ENCODE measurements at regions not wholly inside any gene's neighbourhood (a gene's known extent, or its start where the extent isn't known, plus 50 kb on each side); places are given as distances from the start of the nearest gene placed in this dataset.
"Not testable (repeated sequence)": the region's sequence is repeated elsewhere in the genome, so short reads cannot be mapped to it uniquely, and the experiment has no call there.

DNA sequence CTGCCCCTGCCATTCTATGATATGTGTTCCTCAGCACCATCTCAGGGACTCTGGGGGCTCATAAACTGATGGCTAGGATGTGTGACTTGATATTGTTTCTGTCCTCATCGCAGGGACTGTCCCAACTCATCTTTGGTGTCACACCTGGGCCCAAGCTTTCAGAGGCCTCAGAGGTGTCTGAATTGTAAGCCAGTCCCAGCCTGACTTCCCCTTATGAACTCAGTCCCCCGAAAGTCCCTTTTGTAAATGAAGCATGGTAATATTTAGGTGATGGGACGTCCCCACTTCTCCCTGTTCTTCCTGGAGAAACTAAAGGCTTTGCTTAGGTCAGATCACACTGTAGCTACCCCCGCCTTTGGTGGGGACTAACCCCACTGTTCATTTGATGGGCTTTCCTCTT is 142.4 kb upstream of the TLE3 start:
- no peaks in the 10 kb centered on the region for H3K36me3 ChIP-seq (ENCODE audit: control insufficient read depth in 1 of 2, insufficient read depth in 2 of 2, low read length in 1 of 2)
- intact Hi-C loops (cut with DNase I): no loop called here
- ATAC-seq (ENCODE audit: low FRiP score): no peak
- H3K9me3 ChIP-seq (ENCODE audit: control insufficient read depth, low read length): no peaks in the 10 kb centered on the region
- no peak for DNase-seq
- H3K27ac ChIP-seq (ENCODE audit: low read depth in 1 of 2, low read length in 2 of 2): no peak overlapping the region
- H3K27me3 ChIP-seq (ENCODE audit: control insufficient read depth in 1 of 2, insufficient read depth in 2 of 2, low read length in 1 of 2): no peaks in the 10 kb centered on the region
- 87 to 96% methylated on average over 4 of the region's 4 CpGs for WGBS, 2 donors
- peaks cover 0 to 2% of the 10 kb centered on the region in 2 donors for H3K4me1 ChIP-seq (ENCODE audit: control insufficient read depth in 1 of 2, insufficient read depth in 2 of 2, low read length in 2 of 2)
- H3K4me3 ChIP-seq (ENCODE audit: low read length in 2 of 2): no peak overlapping the region

DNA sequence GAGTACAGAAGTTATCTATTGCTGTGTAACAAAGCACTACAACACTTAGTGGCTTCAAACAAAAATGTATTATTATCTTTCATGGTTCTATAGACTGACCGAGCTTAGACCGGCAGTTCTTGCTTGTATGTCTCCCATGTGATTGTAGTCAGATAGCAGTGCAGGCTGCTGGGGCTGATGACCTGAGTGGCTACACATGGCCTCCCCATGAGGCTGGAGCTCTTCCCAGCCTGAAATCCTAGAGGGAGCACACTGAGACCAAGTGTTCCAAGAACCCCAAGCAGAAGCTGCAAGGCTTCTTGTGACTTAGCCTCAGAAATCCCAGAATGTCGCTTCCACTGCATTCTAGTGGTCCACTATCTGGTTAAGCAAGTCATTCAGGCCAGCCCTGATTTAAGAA is 141.2 kb upstream of the TLE3 start:
- Histone ChIP-seq H3K36me3 (ENCODE audit: control insufficient read depth in 1 of 2, insufficient read depth in 2 of 2, low read length in 1 of 2) (no peaks in the 10 kb centered on the region), H3K4me1 (ENCODE audit: control insufficient read depth in 1 of 2, insufficient read depth in 2 of 2, low read length in 2 of 2) (peaks cover 0 to 2% of the 10 kb centered on the region in 2 donors), H3K27me3 (ENCODE audit: control insufficient read depth in 1 of 2, insufficient read depth in 2 of 2, low read length in 1 of 2) (no peaks in the 10 kb centered on the region), H3K4me3 (ENCODE audit: low read length in 2 of 2) (no peak overlapping the region), H3K9me3 (ENCODE audit: control insufficient read depth, low read length) (no peaks in the 10 kb centered on the region), H3K27ac (ENCODE audit: low read depth in 1 of 2, low read length in 2 of 2) (no peak overlapping the region)
- WGBS, 2 donors: 92 to 97% methylated on average over 3 of the region's 3 CpGs
- ATAC-seq (ENCODE audit: low FRiP score) (no peak), DNase-seq (no peak)
- intact Hi-C loops (cut with DNase I): no loop called here

DNA sequence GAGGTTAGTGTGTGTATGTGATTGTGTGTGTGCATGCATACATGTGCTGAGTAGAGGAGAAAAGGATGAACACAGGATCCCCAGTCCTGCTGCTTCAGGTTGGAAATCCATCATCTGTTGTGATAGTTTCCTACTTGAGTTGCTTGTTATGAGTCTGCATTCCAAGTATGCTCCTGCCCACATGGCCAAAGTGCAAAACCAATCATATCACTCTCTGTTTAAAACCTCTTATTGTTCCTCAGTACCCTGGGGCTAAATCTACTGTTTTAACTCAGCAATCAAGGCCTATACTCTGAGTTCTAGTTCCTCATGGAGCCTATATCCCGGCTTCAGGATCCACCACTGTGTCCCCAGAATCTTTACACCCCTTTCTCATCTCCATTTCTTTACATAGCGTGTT is 139.9 kb upstream of the TLE3 start:
- Histone ChIP-seq H3K4me3 (ENCODE audit: low read length in 2 of 2) (no peak overlapping the region), H3K27me3 (ENCODE audit: control insufficient read depth in 1 of 2, insufficient read depth in 2 of 2, low read length in 1 of 2) (no peaks in the 10 kb centered on the region), H3K36me3 (ENCODE audit: control insufficient read depth in 1 of 2, insufficient read depth in 2 of 2, low read length in 1 of 2) (no peaks in the 10 kb centered on the region), H3K4me1 (ENCODE audit: control insufficient read depth in 1 of 2, insufficient read depth in 2 of 2, low read length in 2 of 2) (peaks cover 0 to 2% of the 10 kb centered on the region in 2 donors), H3K27ac (ENCODE audit: low read depth in 1 of 2, low read length in 2 of 2) (no peak overlapping the region), H3K9me3 (ENCODE audit: control insufficient read depth, low read length) (no peaks in the 10 kb centered on the region)
- WGBS, 2 donors: 97 to 99% methylated on average over 2 of the region's 2 CpGs
- DNase-seq (no peak), ATAC-seq (ENCODE audit: low FRiP score) (no peak)
- intact Hi-C loops (cut with DNase I): no loop called here

DNA sequence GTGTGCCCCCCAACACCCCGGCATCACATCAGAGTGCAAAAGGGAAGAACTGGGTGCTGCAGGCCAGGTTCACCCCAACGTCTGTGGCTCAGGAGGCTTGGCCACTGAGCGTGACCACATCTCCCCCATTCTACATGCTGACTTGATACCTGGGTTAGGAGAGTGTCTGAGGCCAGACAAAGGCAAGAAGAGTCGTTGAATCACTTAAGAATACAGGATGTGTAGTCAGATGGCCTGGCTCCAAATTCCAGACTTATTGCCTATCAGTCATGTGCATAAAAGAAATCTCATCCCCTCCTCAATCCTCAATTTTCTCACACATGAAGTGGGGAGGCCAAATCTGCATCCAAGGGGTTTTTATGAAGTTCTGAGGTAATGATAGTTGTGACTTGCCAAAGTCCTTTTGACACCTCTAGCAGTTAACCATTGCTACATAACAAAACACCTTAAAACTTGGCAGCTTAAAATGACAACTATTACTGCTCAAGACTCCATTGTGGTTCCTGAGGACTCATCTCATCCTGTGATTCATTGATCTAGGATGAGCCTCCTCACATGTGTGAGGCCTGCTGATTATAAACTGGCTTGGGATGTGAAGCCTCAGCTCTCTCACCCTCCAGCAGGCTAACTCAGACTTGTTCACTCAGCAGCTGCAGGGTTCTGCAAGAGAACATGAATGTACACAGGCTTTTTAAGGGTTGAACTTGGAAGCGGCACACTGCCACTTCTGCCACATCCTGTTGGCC is 138.8 kb upstream of the TLE3 start:
- intact Hi-C loops (cut with DNase I): no loop called here
- H3K9me3 ChIP-seq (ENCODE audit: control insufficient read depth, low read length): peaks cover 2% of the 10 kb centered on the region
- no peak overlapping the region for H3K27ac ChIP-seq (ENCODE audit: low read depth in 1 of 2, low read length in 2 of 2)
- H3K4me1 ChIP-seq (ENCODE audit: control insufficient read depth in 1 of 2, insufficient read depth in 2 of 2, low read length in 2 of 2): peaks cover 0 to 2% of the 10 kb centered on the region in 2 donors
- DNase-seq: no peak
- H3K27me3 ChIP-seq (ENCODE audit: control insufficient read depth in 1 of 2, insufficient read depth in 2 of 2, low read length in 1 of 2): no peaks in the 10 kb centered on the region
- 95% methylated on average over 5 of the region's 5 CpGs for WGBS, 2 donors
- no peak overlapping the region for H3K4me3 ChIP-seq (ENCODE audit: low read length in 2 of 2)
- no peak for ATAC-seq (ENCODE audit: low FRiP score)
- no peaks in the 10 kb centered on the region for H3K36me3 ChIP-seq (ENCODE audit: control insufficient read depth in 1 of 2, insufficient read depth in 2 of 2, low read length in 1 of 2)

DNA sequence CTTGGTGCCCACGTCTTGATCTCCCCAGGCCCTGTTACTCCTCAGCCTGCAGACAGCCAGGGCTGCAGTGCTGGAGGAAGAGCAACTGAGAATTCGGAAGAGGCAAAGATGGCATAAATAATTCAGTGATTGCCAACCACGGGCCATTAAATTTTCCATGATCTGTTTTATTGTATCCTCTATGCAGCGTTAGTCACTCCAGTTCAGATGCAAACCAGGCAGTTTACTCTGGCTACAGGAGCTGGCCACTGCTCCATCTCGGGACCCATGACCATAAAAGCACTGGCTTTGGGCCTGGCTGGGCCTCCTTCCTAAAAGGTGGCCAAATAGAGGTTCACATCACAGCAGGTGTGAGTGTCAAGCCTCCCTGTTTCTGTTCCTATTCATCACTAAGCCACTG is 137.6 kb upstream of the TLE3 start:
- Histone ChIP-seq H3K9me3 (ENCODE audit: control insufficient read depth, low read length) (peaks cover 4% of the 10 kb centered on the region), H3K27me3 (ENCODE audit: control insufficient read depth in 1 of 2, insufficient read depth in 2 of 2, low read length in 1 of 2) (no peaks in the 10 kb centered on the region), H3K4me3 (ENCODE audit: low read length in 2 of 2) (no peak overlapping the region), H3K27ac (ENCODE audit: low read depth in 1 of 2, low read length in 2 of 2) (no peak overlapping the region), H3K36me3 (ENCODE audit: control insufficient read depth in 1 of 2, insufficient read depth in 2 of 2, low read length in 1 of 2) (no peaks in the 10 kb centered on the region), H3K4me1 (ENCODE audit: control insufficient read depth in 1 of 2, insufficient read depth in 2 of 2, low read length in 2 of 2) (peaks cover 0 to 2% of the 10 kb centered on the region in 2 donors)
- intact Hi-C loops (cut with DNase I): no loop called here
- ATAC-seq (ENCODE audit: low FRiP score) (no peak), DNase-seq (no peak)
- 40 to 54% methylated on average over 5 of the region's 5 CpGs for WGBS, 2 donors

DNA sequence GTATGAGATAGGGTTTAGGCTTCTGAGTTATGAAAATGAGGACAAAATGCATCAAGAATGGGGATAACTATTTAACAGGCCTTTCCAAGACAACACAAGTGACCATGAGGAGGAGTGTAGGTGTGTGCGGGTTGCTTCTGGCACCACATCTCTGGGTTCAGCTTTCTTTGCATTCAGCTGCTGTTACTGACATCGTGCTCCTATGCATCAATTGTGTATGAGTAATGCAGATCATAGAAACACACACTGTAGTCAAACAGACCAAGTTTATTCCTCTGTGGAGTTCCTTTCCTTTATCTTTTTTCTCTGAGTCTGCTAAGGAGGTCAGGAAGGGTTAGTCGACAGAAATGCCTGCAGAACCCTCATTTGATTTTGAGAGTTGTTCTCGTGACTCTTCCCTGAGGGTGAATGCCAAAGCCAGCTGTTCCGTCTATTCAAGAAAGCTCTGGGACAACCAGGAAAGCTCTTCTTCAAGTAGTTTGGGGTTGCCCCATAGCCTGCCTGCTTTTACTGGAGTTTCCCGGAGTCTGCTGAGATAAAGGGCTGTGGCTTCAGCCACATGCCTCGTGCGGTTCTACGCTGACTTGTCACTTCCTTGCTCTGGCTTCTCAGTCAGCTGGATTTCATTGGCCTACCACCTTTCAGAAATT is 136.7 kb upstream of the TLE3 start:
- H3K4me1 ChIP-seq (ENCODE audit: control insufficient read depth in 1 of 2, insufficient read depth in 2 of 2, low read length in 2 of 2): peaks cover 0 to 2% of the 10 kb centered on the region in 2 donors
- no peak overlapping the region for H3K4me3 ChIP-seq (ENCODE audit: low read length in 2 of 2)
- H3K27ac ChIP-seq (ENCODE audit: low read depth in 1 of 2, low read length in 2 of 2): no peak overlapping the region
- intact Hi-C loops (cut with DNase I): no loop called here
- peaks cover 5% of the 10 kb centered on the region for H3K9me3 ChIP-seq (ENCODE audit: control insufficient read depth, low read length)
- H3K27me3 ChIP-seq (ENCODE audit: control insufficient read depth in 1 of 2, insufficient read depth in 2 of 2, low read length in 1 of 2): no peaks in the 10 kb centered on the region
- DNase-seq (no peak), ATAC-seq (ENCODE audit: low FRiP score) (no peak)
- H3K36me3 ChIP-seq (ENCODE audit: control insufficient read depth in 1 of 2, insufficient read depth in 2 of 2, low read length in 1 of 2): no peaks in the 10 kb centered on the region
- WGBS, 2 donors: 89 to 93% methylated on average over 9 of the region's 9 CpGs

DNA sequence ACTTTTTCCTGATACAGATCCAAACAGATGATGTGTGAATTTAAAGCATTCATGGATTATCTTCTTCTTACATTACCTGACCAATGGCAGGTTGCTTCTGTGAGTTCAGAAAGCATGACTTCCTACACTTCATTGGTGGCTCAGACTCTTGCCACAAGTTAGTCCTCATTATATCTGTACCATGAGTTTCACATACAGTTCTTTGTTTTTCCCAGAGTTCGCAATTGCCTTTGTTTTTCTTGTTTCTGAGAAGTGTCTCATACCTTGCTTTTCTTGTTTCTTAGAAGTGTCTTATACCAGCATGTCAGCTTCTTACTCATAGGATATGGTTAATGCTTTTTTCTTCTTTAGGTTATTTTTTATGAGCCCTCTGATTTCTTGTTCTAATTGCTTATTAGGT is 133.8 kb upstream of the TLE3 start:
- intact Hi-C loops (cut with DNase I): no loop called here
- WGBS, 2 donors: 54 to 96% methylated on average over 1 of the region's 1 CpG
- ATAC-seq (ENCODE audit: low FRiP score): no peak

DNA sequence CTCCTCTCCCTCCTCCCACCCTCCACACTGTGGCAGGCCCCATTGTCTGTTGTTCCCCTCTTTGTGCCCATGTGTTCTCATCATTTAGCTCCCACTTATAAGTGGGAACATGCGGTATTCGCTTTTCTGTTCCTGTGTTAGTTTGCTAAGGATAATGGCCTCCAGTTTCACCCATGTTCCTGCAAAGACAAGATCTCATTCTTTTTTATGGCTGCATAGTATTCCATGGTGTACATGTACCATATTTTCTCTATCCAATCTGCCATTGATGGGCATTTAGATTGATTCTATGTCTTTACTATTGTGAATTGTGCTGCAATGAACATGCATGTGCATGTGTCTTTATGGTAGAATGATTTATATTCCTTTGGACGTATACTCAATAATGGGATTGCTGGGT is 130.2 kb upstream of the TLE3 start:
- WGBS, 2 donors: 97 to 99% methylated on average over 3 of the region's 3 CpGs
- H3K9me3 ChIP-seq (ENCODE audit: control insufficient read depth, low read length); H3K4me3 ChIP-seq (ENCODE audit: low read length in 2 of 2); H3K27me3 ChIP-seq (ENCODE audit: control insufficient read depth in 1 of 2, insufficient read depth in 2 of 2, low read length in 1 of 2); ATAC-seq (ENCODE audit: low FRiP score); H3K27ac ChIP-seq (ENCODE audit: low read depth in 1 of 2, low read length in 2 of 2); intact Hi-C loops (cut with DNase I); DNase-seq; H3K4me1 ChIP-seq (ENCODE audit: control insufficient read depth in 1 of 2, insufficient read depth in 2 of 2, low read length in 2 of 2); H3K36me3 ChIP-seq (ENCODE audit: control insufficient read depth in 1 of 2, insufficient read depth in 2 of 2, low read length in 1 of 2): not testable (repeated sequence)

More for the DNA sequence above, 133.8 kb upstream of the TLE3 start:
- Histone ChIP-seq H3K36me3 (ENCODE audit: control insufficient read depth in 1 of 2, insufficient read depth in 2 of 2, low read length in 1 of 2) (no peaks in the 10 kb centered on the region), H3K27me3 (ENCODE audit: control insufficient read depth in 1 of 2, insufficient read depth in 2 of 2, low read length in 1 of 2) (no peaks in the 10 kb centered on the region), H3K27ac (ENCODE audit: low read depth in 1 of 2, low read length in 2 of 2) (no peak overlapping the region), H3K9me3 (ENCODE audit: control insufficient read depth, low read length) (peaks cover 6% of the 10 kb centered on the region), H3K4me1 (ENCODE audit: control insufficient read depth in 1 of 2, insufficient read depth in 2 of 2, low read length in 2 of 2) (peaks cover 0 to 2% of the 10 kb centered on the region in 2 donors), H3K4me3 (ENCODE audit: low read length in 2 of 2) (no peak overlapping the region)
- no peak for DNase-seq

DNA sequence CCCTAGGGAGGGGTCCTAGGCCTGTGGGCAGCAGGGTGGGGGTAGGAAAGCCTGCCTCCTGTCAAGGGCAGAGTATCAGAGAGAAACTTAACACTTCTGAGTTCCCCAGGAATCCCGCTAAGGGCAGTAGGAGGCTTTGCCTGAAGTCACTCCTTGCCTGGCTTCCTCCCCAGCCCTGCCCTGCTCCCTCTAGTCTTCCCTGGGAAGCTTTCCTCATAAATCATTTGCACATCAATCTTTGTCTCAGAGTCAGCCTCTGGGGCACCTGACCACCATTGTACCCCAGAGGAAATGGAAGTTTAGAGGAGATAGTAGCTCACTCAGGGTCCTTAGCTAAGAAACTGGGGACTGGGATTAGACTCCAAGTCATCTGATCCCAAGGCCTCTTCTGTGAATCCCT is 129.4 kb upstream of the TLE3 start:
- intact Hi-C loops (cut with DNase I): no loop called here
- H3K27ac ChIP-seq (ENCODE audit: low read depth in 1 of 2, low read length in 2 of 2): no peak overlapping the region
- DNase-seq (no peak), ATAC-seq (ENCODE audit: low FRiP score) (no peak)
- no peaks in the 10 kb centered on the region for H3K4me1 ChIP-seq (ENCODE audit: control insufficient read depth in 1 of 2, insufficient read depth in 2 of 2, low read length in 2 of 2)
- H3K36me3 ChIP-seq (ENCODE audit: control insufficient read depth in 1 of 2, insufficient read depth in 2 of 2, low read length in 1 of 2): no peaks in the 10 kb centered on the region
- H3K27me3 ChIP-seq (ENCODE audit: control insufficient read depth in 1 of 2, insufficient read depth in 2 of 2, low read length in 1 of 2): no peaks in the 10 kb centered on the region
- peaks cover 4% of the 10 kb centered on the region for H3K9me3 ChIP-seq (ENCODE audit: control insufficient read depth, low read length)
- WGBS, 2 donors: 95 to 100% methylated on average over 1 of the region's 1 CpG
- no peak overlapping the region for H3K4me3 ChIP-seq (ENCODE audit: low read length in 2 of 2)

Measured in aorta (tissue), 5 donors.